GM04503 (cell line): ENCODE measurements at regions not wholly inside any gene's neighbourhood (a gene's known extent, or its start where the extent isn't known, plus 50 kb on each side); places are given as distances from the start of the nearest gene placed in this dataset.
"Not testable (repeated sequence)": the region's sequence is repeated elsewhere in the genome, so short reads cannot be mapped to it uniquely, and the experiment has no call there.

Experiments used
- DNase-seq: peaks from one replicate; pipeline ENCODE4 v3.0.0-alpha.2; 2012; ENCODE audit warnings: low read depth

GRCh38 chr6:8177721-8178120, 75.4 kb upstream of the EEF1E1 start:
- DNase-seq, result no peak

- DNase-seq, result no peak
These were observed 72.9 kb upstream of the EEF1E1 start for GRCh38 chr6:8175046-8175777.

- DNase-seq, result no peak
These were observed 72.2 kb upstream of the EEF1E1 start for GRCh38 chr6:8174571-8174970.

- DNase-seq, result no peak
These were observed 70.2 kb upstream of the EEF1E1 start for GRCh38 chr6:8172530-8172929.

- no peak for DNase-seq
These were observed 68.4 kb upstream of the EEF1E1 start for GRCh38 chr6:8170754-8171153.

- DNase-seq, result no peak
These were observed 67.9 kb upstream of the EEF1E1 start for GRCh38 chr6:8170245-8170644.

- DNase-seq, result no peak
These were observed 63.8 kb upstream of the EEF1E1 start for GRCh38 chr6:8166156-8166555.

- not testable (repeated sequence) for DNase-seq
These were observed 62.7 kb upstream of the EEF1E1 start for GRCh38 chr6:8165008-8165407.

GRCh38 chr6:8164281-8164680, 61.9 kb upstream of the EEF1E1 start:
- not testable (repeated sequence) for DNase-seq

- DNase-seq, result no peak
These were observed 57.6 kb upstream of the EEF1E1 start for GRCh38 chr6:8159966-8160365.

- no peak for DNase-seq
These were observed 55.5 kb upstream of the EEF1E1 start for GRCh38 chr6:8157839-8158238.

- DNase-seq, result no peak
These were observed 53.1 kb upstream of the EEF1E1 start for GRCh38 chr6:8155259-8156012.
